ENCODE measurements at regions not wholly inside any gene's neighbourhood (a gene's known extent, or its start where the extent isn't known, plus 50 kb on each side); places are given as distances from the start of the nearest gene placed in this dataset.
"Not testable (repeated sequence)": the region's sequence is repeated elsewhere in the genome, so short reads cannot be mapped to it uniquely, and the experiment has no call there.

DNA sequence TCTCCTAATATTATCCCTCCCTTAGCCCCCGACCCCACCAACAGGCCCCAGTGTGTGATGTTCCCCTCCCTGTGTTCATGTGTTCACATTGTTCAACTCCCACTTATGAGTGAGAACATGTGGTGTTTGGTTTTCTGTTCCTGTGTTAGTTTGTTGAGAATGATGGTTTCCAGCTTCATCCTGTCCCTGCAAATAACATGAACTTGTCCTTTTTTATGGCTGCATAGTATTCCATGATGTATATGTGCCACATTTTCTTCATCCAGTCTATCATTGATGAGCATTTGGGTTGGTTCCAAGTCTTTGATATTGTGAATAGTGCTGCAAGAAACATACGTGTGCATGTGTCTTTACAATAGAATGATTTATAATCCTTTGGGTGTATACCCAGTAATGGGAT lies 241.3 kb upstream of the SGO1 start:
- H3K4me2 ChIP-seq (ENCODE audit: low read length); H3K4me1 ChIP-seq (ENCODE audit: control insufficient read depth in 1 of 2, insufficient read depth in 2 of 2, low read length in 2 of 2); H2AFZ ChIP-seq (ENCODE audit: low read depth, low read length, poor library complexity, severe bottlenecking); RAD21 ChIA-PET (ENCODE audit: low non-redundant PET in 1 of 2, low total read pairs in 2 of 2, uncharacterized antibody in 2 of 2, unreplicated experiment in 2 of 2); BruUV-seq (replicated peaks); intact Hi-C loops (cut with micrococcal nuclease); H3K9ac ChIP-seq (ENCODE audit: low read length); H4K20me1 ChIP-seq (ENCODE audit: insufficient read depth); H3K27me3 ChIP-seq (ENCODE audit: insufficient read depth, low read length); H3K36me3 ChIP-seq (ENCODE audit: control insufficient read depth in 1 of 2, insufficient read depth in 2 of 2, low read length in 2 of 2); DNase-seq (ENCODE audit: low read depth, low spot score); H3K9me3 ChIP-seq (ENCODE audit: control insufficient read depth in 1 of 2, insufficient read depth in 1 of 2, low read depth in 1 of 2, low read length in 2 of 2); H3K9me2 ChIP-seq (ENCODE audit: insufficient read depth); ATAC-seq; H3K27ac ChIP-seq (ENCODE audit: low read depth, low read length); POLR2A ChIA-PET; H3K79me2 ChIP-seq (ENCODE audit: insufficient read depth, low read length); CTCF ChIA-PET; H3K4me3 ChIP-seq (replicated peaks in 1 of 2; ENCODE audit: low read depth in 1 of 2, low read length in 2 of 2): not testable (repeated sequence)

DNA sequence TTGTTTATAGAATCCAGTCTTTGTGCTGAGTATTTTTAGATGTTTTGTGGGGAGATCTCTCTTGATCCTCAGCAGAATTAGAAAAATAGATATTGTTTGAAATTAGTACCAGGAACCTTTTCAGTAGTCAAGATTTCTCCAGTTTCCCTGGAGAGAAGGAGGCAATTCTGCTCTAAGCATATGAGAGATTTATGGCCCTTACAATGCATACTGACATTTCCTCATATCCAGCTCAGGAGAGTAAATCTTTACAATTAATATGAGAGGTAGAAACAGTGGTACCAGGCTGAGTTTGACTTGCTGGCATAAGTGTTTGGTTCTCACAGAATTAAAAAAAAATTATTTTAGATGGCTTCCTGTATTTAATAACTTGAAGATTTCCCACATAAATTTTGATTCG lies 239.1 kb upstream of the SGO1 start:
- Histone ChIP-seq H3K4me1 (ENCODE audit: control insufficient read depth in 1 of 2, insufficient read depth in 2 of 2, low read length in 2 of 2) (no peaks in the 10 kb centered on the region), H3K27me3 (ENCODE audit: insufficient read depth, low read length) (no peaks in the 10 kb centered on the region), H3K4me2 (ENCODE audit: low read length) (no peak overlapping the region), H3K4me3 (replicated peaks in 1 of 2; ENCODE audit: low read depth in 1 of 2, low read length in 2 of 2) (no peak overlapping the region), H4K20me1 (ENCODE audit: insufficient read depth) (no peaks in the 10 kb centered on the region), H3K36me3 (ENCODE audit: control insufficient read depth in 1 of 2, insufficient read depth in 2 of 2, low read length in 2 of 2) (no peaks in the 10 kb centered on the region), H3K9ac (ENCODE audit: low read length) (no peak overlapping the region), H3K27ac (ENCODE audit: low read depth, low read length) (no peak overlapping the region), H3K79me2 (ENCODE audit: insufficient read depth, low read length) (no peaks in the 10 kb centered on the region), H2AFZ (ENCODE audit: low read depth, low read length, poor library complexity, severe bottlenecking) (no peak overlapping the region), H3K9me3 (ENCODE audit: control insufficient read depth in 1 of 2, insufficient read depth in 1 of 2, low read depth in 1 of 2, low read length in 2 of 2) (no peaks in the 10 kb centered on the region), H3K9me2 (ENCODE audit: insufficient read depth) (no peaks in the 10 kb centered on the region)
- DNase-seq (ENCODE audit: low read depth, low spot score): no peak
- ATAC-seq: no peak
- BruUV-seq (replicated peaks): no TSS peak
- intact Hi-C loops (cut with micrococcal nuclease): no loop called here
- POLR2A ChIA-PET: no interaction called here
- CTCF ChIA-PET: no interaction called here
- RAD21 ChIA-PET (ENCODE audit: low non-redundant PET in 1 of 2, low total read pairs in 2 of 2, uncharacterized antibody in 2 of 2, unreplicated experiment in 2 of 2): no interaction called here
- no peak for TF ChIP-seq MAX (IDR thresholded peaks at IDR 0.05)
- TF ChIP-seq POLR2A (IDR thresholded peaks at IDR 0.05; ENCODE audit: borderline replicate concordance, extremely low read depth, insufficient read depth, insufficient read length): no peak
- TF ChIP-seq REST (IDR thresholded peaks at IDR 0.05; ENCODE audit: low read depth): no peak
- TF ChIP-seq, protein P1, sequence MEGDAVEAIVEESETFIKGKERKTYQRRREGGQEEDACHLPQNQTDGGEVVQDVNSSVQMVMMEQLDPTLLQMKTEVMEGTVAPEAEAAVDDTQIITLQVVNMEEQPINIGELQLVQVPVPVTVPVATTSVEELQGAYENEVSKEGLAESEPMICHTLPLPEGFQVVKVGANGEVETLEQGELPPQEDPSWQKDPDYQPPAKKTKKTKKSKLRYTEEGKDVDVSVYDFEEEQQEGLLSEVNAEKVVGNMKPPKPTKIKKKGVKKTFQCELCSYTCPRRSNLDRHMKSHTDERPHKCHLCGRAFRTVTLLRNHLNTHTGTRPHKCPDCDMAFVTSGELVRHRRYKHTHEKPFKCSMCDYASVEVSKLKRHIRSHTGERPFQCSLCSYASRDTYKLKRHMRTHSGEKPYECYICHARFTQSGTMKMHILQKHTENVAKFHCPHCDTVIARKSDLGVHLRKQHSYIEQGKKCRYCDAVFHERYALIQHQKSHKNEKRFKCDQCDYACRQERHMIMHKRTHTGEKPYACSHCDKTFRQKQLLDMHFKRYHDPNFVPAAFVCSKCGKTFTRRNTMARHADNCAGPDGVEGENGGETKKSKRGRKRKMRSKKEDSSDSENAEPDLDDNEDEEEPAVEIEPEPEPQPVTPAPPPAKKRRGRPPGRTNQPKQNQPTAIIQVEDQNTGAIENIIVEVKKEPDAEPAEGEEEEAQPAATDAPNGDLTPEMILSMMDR (IDR thresholded peaks at IDR 0.05 in 2 of 3, conservative IDR thresholded peaks at IDR 0.05 in 1 of 3; ENCODE audit: borderline replicate concordance in 1 of 3, insufficient read depth in 1 of 3, low read depth in 2 of 3, low read length in 2 of 3): no peak
- TF ChIP-seq EZH2 (IDR thresholded peaks at IDR 0.05): no peak
- TF ChIP-seq ATF3 (IDR thresholded peaks at IDR 0.05): no peak
- TF ChIP-seq RAD21 (IDR thresholded peaks at IDR 0.05; ENCODE audit: low read depth): no peak
- TF ChIP-seq ZBTB33 (IDR thresholded peaks at IDR 0.05; ENCODE audit: extremely low read depth, insufficient replicate concordance, low read length): no peak
- TF ChIP-seq YY1 (IDR thresholded peaks at IDR 0.05; ENCODE audit: extremely low read depth, insufficient replicate concordance, low read depth, low read length): no peak
- TF ChIP-seq EZH2phosphoT487 (IDR thresholded peaks at IDR 0.05; ENCODE audit: borderline replicate concordance): no peak
- no peak for TF ChIP-seq SRF (IDR thresholded peaks at IDR 0.05; ENCODE audit: low read depth)
- TF ChIP-seq SIN3A (IDR thresholded peaks at IDR 0.05; ENCODE audit: low read depth): no peak
- no peak for TF ChIP-seq CEBPB (IDR thresholded peaks at IDR 0.05; ENCODE audit: low read depth)
- no peak for TF ChIP-seq EGR1 (IDR thresholded peaks at IDR 0.05; ENCODE audit: low read depth)

All from HCT116 (cell line).